ENCODE measurements at regions not wholly inside any gene's neighbourhood (a gene's known extent, or its start where the extent isn't known, plus 50 kb on each side); places are given as distances from the start of the nearest gene placed in this dataset.
"Not testable (repeated sequence)": the region's sequence is repeated elsewhere in the genome, so short reads cannot be mapped to it uniquely, and the experiment has no call there.

DNA sequence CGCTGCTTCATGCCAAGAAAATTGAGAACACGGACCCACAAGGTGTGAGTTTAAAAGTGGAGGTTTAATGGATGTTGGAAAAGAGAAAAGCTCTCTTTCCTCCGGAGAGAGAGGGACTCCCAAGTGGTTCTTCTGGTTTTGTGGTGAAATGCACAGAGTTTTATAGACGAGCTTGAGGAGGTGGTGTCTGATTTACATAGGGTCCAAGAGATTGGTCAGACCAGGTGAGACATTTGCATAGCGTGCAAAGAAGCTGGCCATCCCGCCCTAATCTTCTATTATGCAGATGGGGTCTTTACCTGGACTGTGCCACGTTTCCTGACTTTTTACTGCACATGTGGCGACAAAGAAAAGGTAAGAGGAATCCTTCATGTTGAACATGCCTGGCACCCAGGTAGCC lies 236.4 kb upstream of the PCDH9 start:
- TF ChIP-seq PAX5 (IDR thresholded peaks at IDR 0.05; ENCODE audit: insufficient read depth, low read length, severe bottlenecking): no peak
- no peak for TF ChIP-seq POLR2A (IDR thresholded peaks at IDR 0.05; ENCODE audit: low read depth, low read length)
- TF ChIP-seq POLR2AphosphoS5 (IDR thresholded peaks at IDR 0.05; ENCODE audit: low read depth, low read length): no peak
- TF ChIP-seq SPI1 (IDR thresholded peaks at IDR 0.05; ENCODE audit: low read depth, low read length): no peak
- TF ChIP-seq POU2F2 (IDR thresholded peaks at IDR 0.05; ENCODE audit: low read depth, low read length): no peak
- no peak for TF ChIP-seq TAF1 (IDR thresholded peaks at IDR 0.05; ENCODE audit: low read depth, low read length)
- DNase-seq (ENCODE audit: insufficient read length, low spot score) (no peak), FAIRE-seq (no peak)

DNA sequence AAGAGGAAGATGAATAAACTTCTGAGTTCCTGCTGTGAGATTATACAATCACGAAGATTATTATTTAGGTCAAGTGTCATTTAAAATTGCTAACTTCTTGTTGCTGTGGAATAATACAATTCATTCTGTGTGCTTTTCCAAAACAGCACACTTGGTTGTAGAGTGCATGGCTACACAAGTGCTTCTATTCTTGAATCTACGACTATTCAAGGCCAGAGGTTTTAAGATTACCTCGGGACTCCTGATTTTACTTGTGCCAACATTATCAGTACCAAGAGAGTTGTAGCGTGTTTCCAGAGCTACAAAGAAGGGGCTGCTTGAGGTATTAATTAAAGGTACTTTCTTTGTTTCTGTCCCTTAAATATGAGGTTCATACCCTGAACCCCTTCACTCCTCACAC lies 234.0 kb upstream of the PCDH9 start:
- DNase-seq (ENCODE audit: insufficient read length, low spot score) (no peak), FAIRE-seq (no peak)
- no peak for TF ChIP-seq PAX5 (IDR thresholded peaks at IDR 0.05; ENCODE audit: insufficient read depth, low read length, severe bottlenecking)
- no peak for TF ChIP-seq POLR2A (IDR thresholded peaks at IDR 0.05; ENCODE audit: low read depth, low read length)
- TF ChIP-seq SPI1 (IDR thresholded peaks at IDR 0.05; ENCODE audit: low read depth, low read length): no peak
- no peak for TF ChIP-seq TAF1 (IDR thresholded peaks at IDR 0.05; ENCODE audit: low read depth, low read length)
- no peak for TF ChIP-seq POU2F2 (IDR thresholded peaks at IDR 0.05; ENCODE audit: low read depth, low read length)
- no peak for TF ChIP-seq POLR2AphosphoS5 (IDR thresholded peaks at IDR 0.05; ENCODE audit: low read depth, low read length)

DNA sequence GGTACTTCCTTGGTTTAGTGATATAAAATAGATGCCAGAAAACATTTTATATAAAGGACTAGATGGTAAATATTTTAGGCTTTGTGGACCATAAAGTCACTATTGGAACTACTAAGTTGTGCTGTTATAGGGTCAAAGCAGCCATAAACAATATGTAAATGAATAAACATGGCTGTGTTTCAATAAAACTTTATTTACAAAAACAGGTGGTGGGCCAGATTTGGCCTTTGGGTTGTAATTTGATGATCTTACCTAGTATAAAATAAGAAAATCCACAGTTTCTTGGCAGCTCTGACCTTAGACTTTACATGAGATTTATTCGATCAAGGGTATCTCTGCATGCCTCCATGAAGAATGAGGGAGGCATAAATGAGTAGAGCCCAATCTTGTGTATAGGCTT lies 232.0 kb upstream of the PCDH9 start:
- FAIRE-seq: no peak
- no peak for DNase-seq (ENCODE audit: insufficient read length, low spot score)

DNA sequence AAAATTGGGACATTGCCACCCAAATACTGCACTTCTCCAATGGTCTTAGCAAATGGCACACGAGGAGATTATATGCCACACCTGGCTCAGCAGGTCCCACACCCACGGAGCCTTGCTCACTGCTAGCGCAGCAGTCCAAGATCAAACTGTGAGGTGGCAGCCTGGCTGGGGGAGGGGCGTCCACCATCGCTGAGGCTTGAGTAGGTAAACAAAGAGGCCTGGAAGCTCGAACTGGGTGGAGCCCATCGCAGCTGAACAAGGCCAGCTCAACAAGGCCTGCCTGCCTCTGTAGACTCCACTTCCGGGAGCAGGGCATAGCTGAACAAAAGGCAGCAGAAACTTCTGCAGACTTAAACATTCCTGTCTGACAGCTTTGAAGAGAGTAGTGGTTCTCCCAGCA lies 222.4 kb upstream of the PCDH9 start:
- FAIRE-seq; DNase-seq (ENCODE audit: insufficient read length, low spot score): not testable (repeated sequence)

More for the DNA sequence above, 232.0 kb upstream of the PCDH9 start:
- TF ChIP-seq POU2F2 (IDR thresholded peaks at IDR 0.05; ENCODE audit: low read depth, low read length) (no peak), POLR2A (IDR thresholded peaks at IDR 0.05; ENCODE audit: low read depth, low read length) (no peak), POLR2AphosphoS5 (IDR thresholded peaks at IDR 0.05; ENCODE audit: low read depth, low read length) (no peak), SPI1 (IDR thresholded peaks at IDR 0.05; ENCODE audit: low read depth, low read length) (no peak), TAF1 (IDR thresholded peaks at IDR 0.05; ENCODE audit: low read depth, low read length) (no peak), PAX5 (IDR thresholded peaks at IDR 0.05; ENCODE audit: insufficient read depth, low read length, severe bottlenecking) (no peak)

DNA sequence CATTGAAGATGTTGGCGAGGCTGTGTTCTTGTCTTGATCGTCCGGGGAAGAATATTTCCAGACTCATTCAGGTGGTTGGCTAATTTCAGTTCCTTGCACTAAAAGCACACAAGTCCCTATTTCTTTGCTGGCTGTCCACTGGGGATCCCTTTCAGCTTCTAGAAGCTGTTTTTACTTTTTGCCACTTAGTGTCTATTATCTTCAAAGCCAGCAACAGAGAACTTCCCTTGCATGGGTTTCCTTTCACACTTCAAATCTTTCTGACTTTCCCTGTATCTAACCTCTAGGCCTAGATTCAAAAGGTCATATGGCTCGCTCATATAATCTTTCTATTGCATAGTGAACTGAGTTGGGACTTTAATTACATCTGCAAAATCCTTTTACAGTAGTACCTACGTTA lies 215.3 kb upstream of the PCDH9 start:
- no peak for FAIRE-seq
- no peak for DNase-seq (ENCODE audit: insufficient read length, low spot score)
- TF ChIP-seq SPI1 (IDR thresholded peaks at IDR 0.05; ENCODE audit: low read depth, low read length) (no peak), POLR2AphosphoS5 (IDR thresholded peaks at IDR 0.05; ENCODE audit: low read depth, low read length) (no peak), PAX5 (IDR thresholded peaks at IDR 0.05; ENCODE audit: insufficient read depth, low read length, severe bottlenecking) (no peak), POLR2A (IDR thresholded peaks at IDR 0.05; ENCODE audit: low read depth, low read length) (no peak), TAF1 (IDR thresholded peaks at IDR 0.05; ENCODE audit: low read depth, low read length) (no peak), POU2F2 (IDR thresholded peaks at IDR 0.05; ENCODE audit: low read depth, low read length) (no peak)

DNA sequence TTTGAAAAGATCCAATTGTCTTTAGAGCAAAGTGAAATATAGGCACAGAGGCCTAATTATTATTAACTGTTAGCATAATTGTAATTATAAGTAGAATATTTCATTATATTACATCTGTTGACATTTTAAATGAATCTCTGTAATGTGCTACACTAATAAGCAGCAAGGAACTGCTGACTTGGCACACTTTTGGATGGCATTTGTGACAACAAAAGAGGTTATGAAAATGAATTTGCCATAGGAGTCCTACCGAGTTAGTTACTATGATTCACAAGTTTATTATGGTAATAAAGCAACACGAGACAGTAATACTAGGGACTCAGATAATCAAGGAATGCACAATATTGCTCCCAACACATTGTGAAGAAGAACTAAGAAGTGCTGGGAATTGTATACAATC lies 213.8 kb upstream of the PCDH9 start:
- no peak for FAIRE-seq

DNA sequence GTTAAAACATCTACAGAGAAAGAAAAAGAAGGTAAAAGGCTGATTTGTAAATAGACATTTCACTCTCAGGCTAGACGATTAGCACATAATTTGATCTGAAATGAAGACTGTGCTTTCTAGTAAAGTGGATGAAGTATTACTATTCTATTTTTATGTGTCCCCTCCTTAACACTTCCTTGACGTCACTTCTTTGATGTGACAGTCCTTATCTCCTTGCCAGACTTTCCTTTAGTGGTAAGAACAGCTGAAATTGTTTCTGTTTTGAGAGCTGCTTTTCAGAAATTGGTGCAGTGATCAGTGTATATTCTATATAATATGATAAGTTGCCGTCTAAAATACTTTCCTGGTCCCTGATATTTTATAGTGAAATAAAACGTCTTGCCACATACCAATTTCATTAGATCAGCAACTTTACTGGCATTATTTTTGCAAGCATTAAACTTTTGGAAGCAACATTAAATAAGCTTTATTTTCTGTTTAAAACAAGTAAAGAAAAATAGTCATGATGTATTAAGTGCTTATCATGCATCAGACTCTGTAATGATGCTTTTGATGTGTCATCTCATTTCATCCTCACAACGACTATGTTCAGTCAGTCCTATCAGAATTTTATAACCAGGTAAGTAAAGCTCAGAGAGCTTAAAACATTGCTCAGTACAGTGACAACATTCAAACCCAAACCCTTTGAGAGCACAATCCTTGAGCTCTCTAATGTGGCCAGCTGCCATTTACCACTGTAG lies 210.3 kb upstream of the PCDH9 start:
- FAIRE-seq: no peak
- DNase-seq (ENCODE audit: insufficient read length, low spot score): no peak
- TF ChIP-seq SPI1 (IDR thresholded peaks at IDR 0.05; ENCODE audit: low read depth, low read length) (no peak), TAF1 (IDR thresholded peaks at IDR 0.05; ENCODE audit: low read depth, low read length) (no peak), PAX5 (IDR thresholded peaks at IDR 0.05; ENCODE audit: insufficient read depth, low read length, severe bottlenecking) (no peak), POLR2AphosphoS5 (IDR thresholded peaks at IDR 0.05; ENCODE audit: low read depth, low read length) (no peak), POLR2A (IDR thresholded peaks at IDR 0.05; ENCODE audit: low read depth, low read length) (no peak), POU2F2 (IDR thresholded peaks at IDR 0.05; ENCODE audit: low read depth, low read length) (no peak)

More for the DNA sequence above, 213.8 kb upstream of the PCDH9 start:
- no peak for DNase-seq (ENCODE audit: insufficient read length, low spot score)
- TF ChIP-seq SPI1 (IDR thresholded peaks at IDR 0.05; ENCODE audit: low read depth, low read length) (no peak), TAF1 (IDR thresholded peaks at IDR 0.05; ENCODE audit: low read depth, low read length) (no peak), PAX5 (IDR thresholded peaks at IDR 0.05; ENCODE audit: insufficient read depth, low read length, severe bottlenecking) (no peak), POLR2AphosphoS5 (IDR thresholded peaks at IDR 0.05; ENCODE audit: low read depth, low read length) (no peak), POU2F2 (IDR thresholded peaks at IDR 0.05; ENCODE audit: low read depth, low read length) (no peak), POLR2A (IDR thresholded peaks at IDR 0.05; ENCODE audit: low read depth, low read length) (no peak)

DNA sequence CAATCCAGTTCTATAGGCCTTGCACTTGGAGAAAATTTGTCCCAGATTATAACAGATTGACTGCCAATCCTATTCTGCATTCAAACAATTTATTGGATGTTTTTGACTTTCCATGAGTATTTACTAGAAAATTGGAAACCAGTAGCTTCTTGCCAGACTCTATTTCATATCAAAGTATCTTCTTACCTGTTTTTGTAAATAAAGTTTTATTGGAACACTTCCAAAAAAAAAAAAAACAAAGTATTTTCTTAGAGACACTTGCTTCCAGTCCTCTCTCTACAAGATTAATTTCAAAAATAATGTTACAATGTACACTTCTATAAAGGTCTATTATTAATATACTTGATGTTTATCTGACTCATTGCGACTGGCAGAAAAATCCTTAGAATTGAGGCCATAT lies 209.2 kb upstream of the PCDH9 start:
- FAIRE-seq (no peak), DNase-seq (ENCODE audit: insufficient read length, low spot score) (no peak)
- TF ChIP-seq POLR2A (IDR thresholded peaks at IDR 0.05; ENCODE audit: low read depth, low read length) (no peak), SPI1 (IDR thresholded peaks at IDR 0.05; ENCODE audit: low read depth, low read length) (no peak), POLR2AphosphoS5 (IDR thresholded peaks at IDR 0.05; ENCODE audit: low read depth, low read length) (no peak), TAF1 (IDR thresholded peaks at IDR 0.05; ENCODE audit: low read depth, low read length) (no peak), POU2F2 (IDR thresholded peaks at IDR 0.05; ENCODE audit: low read depth, low read length) (no peak)

DNA sequence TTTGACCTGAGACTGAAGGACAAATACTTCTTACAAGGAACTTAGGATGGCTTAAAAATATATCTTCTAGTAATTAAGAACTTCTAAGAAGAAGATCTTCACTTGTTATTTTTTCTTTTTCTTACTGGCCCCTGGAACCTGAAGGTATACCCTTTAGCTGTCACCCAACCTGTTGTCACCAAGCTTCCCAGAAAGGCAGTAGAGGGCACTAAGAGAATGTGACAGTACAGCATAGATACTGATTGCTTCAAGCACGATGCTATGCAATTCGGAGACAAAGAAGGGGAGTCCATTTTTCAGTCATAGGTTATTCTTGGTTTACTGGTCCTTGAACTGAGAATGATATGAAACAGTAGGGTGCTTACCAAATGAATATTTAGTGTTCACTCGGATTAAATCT lies 208.3 kb upstream of the PCDH9 start:
- DNase-seq (ENCODE audit: insufficient read length, low spot score): no peak
- TF ChIP-seq POLR2A (IDR thresholded peaks at IDR 0.05; ENCODE audit: low read depth, low read length): no peak
- TF ChIP-seq POU2F2 (IDR thresholded peaks at IDR 0.05; ENCODE audit: low read depth, low read length): no peak
- FAIRE-seq: no peak

DNA sequence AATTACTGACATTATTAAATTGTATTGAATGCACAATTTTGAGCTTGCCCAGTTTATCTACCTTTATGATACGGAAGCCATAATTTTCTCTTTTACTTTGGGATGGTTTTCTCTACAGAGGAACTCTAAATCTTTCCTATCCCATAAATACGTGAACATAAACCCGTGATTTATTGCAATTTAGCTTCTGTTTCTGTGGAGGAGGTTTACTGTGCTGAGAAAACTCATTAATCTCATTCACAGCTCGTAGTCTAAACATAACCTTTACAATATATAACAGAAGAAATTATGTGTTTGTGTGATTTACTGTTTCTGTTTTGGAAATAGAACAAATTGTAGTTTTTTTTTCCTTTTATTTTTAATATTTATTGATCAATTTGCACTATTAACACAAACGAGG lies 207.1 kb upstream of the PCDH9 start:
- no peak for DNase-seq (ENCODE audit: insufficient read length, low spot score)
- no peak for FAIRE-seq
- no peak for TF ChIP-seq POLR2A (IDR thresholded peaks at IDR 0.05; ENCODE audit: low read depth, low read length)
- no peak for TF ChIP-seq SPI1 (IDR thresholded peaks at IDR 0.05; ENCODE audit: low read depth, low read length)
- no peak for TF ChIP-seq PAX5 (IDR thresholded peaks at IDR 0.05; ENCODE audit: insufficient read depth, low read length, severe bottlenecking)
- TF ChIP-seq POLR2AphosphoS5 (IDR thresholded peaks at IDR 0.05; ENCODE audit: low read depth, low read length): no peak
- TF ChIP-seq TAF1 (IDR thresholded peaks at IDR 0.05; ENCODE audit: low read depth, low read length): no peak
- no peak for TF ChIP-seq POU2F2 (IDR thresholded peaks at IDR 0.05; ENCODE audit: low read depth, low read length)
